ENCODE measurements at regions not wholly inside any gene's neighbourhood (a gene's known extent, or its start where the extent isn't known, plus 50 kb on each side); places are given as distances from the start of the nearest gene placed in this dataset.

DNA sequence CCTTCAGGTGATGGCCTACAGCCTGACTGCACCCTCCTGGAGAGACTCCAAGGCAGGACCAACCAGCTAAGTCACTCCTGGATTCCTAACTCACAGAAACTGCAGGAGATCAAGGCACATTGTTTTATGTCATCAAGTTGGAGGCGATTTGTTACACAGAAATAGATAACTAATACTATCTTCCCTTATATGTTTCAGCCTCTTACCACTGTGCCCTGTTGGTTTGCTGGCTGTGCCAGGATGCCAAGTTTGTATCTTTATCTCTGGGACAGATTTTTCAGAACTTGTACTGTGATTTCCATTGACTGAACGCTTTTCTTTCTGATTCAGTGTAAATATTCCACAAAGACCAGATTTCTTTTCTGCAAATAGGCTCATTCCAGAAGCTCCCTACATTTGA lies 76.2 kb upstream of the OPCML start:
- H3K4me3 ChIP-seq (ENCODE audit: low read depth, low read length): no peak overlapping the region
- TF ChIP-seq, protein P1, sequence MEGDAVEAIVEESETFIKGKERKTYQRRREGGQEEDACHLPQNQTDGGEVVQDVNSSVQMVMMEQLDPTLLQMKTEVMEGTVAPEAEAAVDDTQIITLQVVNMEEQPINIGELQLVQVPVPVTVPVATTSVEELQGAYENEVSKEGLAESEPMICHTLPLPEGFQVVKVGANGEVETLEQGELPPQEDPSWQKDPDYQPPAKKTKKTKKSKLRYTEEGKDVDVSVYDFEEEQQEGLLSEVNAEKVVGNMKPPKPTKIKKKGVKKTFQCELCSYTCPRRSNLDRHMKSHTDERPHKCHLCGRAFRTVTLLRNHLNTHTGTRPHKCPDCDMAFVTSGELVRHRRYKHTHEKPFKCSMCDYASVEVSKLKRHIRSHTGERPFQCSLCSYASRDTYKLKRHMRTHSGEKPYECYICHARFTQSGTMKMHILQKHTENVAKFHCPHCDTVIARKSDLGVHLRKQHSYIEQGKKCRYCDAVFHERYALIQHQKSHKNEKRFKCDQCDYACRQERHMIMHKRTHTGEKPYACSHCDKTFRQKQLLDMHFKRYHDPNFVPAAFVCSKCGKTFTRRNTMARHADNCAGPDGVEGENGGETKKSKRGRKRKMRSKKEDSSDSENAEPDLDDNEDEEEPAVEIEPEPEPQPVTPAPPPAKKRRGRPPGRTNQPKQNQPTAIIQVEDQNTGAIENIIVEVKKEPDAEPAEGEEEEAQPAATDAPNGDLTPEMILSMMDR (IDR thresholded peaks at IDR 0.05; ENCODE audit: insufficient read depth, low read length, missing control alignments): no peak
- no peak for DNase-seq (ENCODE audit: low read depth, low spot score)
- ChIA-PET POLR2A (no interaction called here), CTCF (no interaction called here)

DNA sequence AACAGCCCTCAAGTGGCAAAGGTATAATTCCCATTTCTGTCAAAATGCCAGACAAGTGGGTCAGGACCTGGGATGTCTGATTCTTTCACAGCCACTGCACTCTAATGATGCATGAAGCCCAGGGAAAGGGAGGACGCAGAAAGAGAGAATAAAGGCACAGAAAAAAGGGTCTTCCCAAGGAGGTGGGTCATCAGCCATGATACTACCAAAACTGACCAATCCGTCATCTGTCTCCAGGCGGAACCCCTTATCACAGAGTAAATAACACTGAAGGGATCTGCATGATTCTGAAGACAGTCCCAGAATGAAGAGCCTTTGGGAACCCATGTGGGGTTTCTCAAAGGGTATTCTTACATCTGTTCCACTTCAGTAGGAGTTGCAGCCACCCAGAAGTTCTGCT lies 73.8 kb upstream of the OPCML start:
- ChIA-PET CTCF (no interaction called here), POLR2A (no interaction called here)
- no peak overlapping the region for H3K4me3 ChIP-seq (ENCODE audit: low read depth, low read length)
- TF ChIP-seq, protein P1 (IDR thresholded peaks at IDR 0.05; ENCODE audit: insufficient read depth, low read length, missing control alignments): no peak
- DNase-seq (ENCODE audit: low read depth, low spot score): no peak

DNA sequence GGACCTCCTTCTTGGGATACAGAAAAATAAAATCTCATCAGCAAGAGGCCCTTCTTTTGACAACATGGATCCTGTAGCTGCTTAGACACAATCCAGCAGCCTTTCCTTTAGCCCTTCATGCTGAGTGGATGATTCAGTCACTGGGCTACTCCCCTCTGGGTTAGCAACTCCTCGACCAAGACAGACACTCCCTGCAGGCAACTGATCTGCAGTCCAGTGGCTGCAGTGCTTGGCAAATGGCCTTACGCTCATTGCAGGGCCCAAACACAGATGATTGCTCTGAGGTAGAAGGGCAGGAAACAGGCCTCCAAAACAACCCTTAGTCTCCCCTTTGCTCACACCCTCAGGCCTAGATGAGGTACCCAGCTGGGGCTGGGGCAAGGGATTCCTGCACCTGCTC lies 73.2 kb upstream of the OPCML start:
- POLR2A ChIA-PET: no interaction called here
- TF ChIP-seq, protein P1 (IDR thresholded peaks at IDR 0.05; ENCODE audit: insufficient read depth, low read length, missing control alignments): no peak
- CTCF ChIA-PET: no interaction called here

DNA sequence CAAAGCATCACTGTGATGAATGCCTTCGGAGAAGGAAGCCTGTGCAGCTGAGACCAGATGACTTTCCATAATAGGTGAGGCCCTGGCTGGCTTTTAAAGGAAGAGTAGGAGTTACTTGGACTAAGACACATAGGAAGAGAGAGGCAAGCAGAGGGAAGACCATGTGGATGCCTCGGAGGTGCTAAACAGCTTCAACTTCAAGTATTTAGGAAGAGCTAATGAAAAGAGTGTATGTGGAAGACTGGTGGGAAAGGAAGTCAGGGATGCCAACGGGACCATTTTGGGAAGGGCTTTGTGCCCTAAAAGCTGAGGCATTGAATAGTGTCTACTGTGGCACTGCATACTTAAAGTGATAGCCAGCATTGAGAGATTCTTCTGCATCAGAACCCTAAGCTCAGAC lies 69.3 kb upstream of the OPCML start:
- no peak overlapping the region for H3K4me3 ChIP-seq (ENCODE audit: low read depth, low read length)
- no peak for DNase-seq (ENCODE audit: low read depth, low spot score)
- TF ChIP-seq, protein P1 (IDR thresholded peaks at IDR 0.05; ENCODE audit: insufficient read depth, low read length, missing control alignments): no peak
- CTCF ChIA-PET: no interaction called here
- POLR2A ChIA-PET: no interaction called here

More for the DNA sequence above, 73.2 kb upstream of the OPCML start:
- H3K4me3 ChIP-seq (ENCODE audit: low read depth, low read length): no peak overlapping the region
- DNase-seq (ENCODE audit: low read depth, low spot score): no peak

DNA sequence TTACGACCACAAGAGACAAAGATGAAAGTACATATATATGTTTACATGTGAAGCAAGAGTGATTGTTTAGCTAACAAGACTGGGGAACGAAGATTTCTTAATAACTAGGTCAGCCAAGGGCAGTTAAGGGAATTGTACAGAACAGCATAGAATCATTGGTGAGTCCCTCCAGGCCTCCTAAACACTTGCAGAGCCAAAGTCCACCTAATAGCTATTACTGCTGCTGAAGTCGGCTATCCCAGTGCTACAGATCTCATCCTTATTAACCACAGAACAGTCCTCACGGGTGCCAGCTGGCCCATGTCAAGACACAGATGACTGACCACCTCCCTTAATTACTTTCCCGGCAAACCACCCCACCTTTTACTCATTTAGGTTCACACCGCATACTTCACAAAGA lies 68.5 kb upstream of the OPCML start:
- no peak overlapping the region for H3K4me3 ChIP-seq (ENCODE audit: low read depth, low read length)
- POLR2A ChIA-PET: no interaction called here
- no peak for DNase-seq (ENCODE audit: low read depth, low spot score)
- CTCF ChIA-PET: no interaction called here
- TF ChIP-seq, protein P1 (IDR thresholded peaks at IDR 0.05; ENCODE audit: insufficient read depth, low read length, missing control alignments): no peak

DNA sequence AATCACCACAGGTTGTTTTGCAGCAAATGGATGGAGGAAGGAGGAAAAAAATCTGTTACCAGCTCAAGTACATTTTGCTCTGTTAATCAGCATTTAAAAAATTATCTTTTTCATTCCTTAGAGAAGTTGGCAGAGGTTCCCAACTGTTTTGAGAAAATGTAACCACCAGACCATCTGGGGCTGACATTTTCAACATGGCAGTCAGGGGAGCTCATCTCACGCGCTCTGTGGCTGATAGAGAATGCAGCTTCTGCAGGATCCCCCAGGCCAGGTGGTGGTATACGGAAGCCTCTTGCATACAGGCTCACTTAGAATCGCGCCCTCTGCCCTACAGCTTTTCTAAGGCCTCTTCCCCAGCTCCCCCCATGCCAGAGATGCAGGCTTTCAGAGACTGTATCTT lies 68.0 kb upstream of the OPCML start:
- no peak overlapping the region for H3K4me3 ChIP-seq (ENCODE audit: low read depth, low read length)
- POLR2A ChIA-PET: no interaction called here
- no peak for DNase-seq (ENCODE audit: low read depth, low spot score)
- TF ChIP-seq, protein P1 (IDR thresholded peaks at IDR 0.05; ENCODE audit: insufficient read depth, low read length, missing control alignments): no peak
- CTCF ChIA-PET: no interaction called here

All from AG04449 (cell line).